ENCODE measurements at regions not wholly inside any gene's neighbourhood (a gene's known extent, or its start where the extent isn't known, plus 50 kb on each side); places are given as distances from the start of the nearest gene placed in this dataset.

- Histone ChIP-seq H3K36me3 (ENCODE audit: control insufficient read depth, insufficient read depth, low read length) (no peaks in the 10 kb centered on the region), H3K4me3 (ENCODE audit: low read depth in 2 of 2, low read length in 2 of 2) (no peak overlapping the region), H3K27ac (ENCODE audit: low read length) (no peak overlapping the region), H3K4me1 (ENCODE audit: control insufficient read depth, insufficient read depth, low read length) (0 out of 2 replicates have a peak, but pooled peaks cover 2% of the 10 kb centered on the region), H3K9me3 (ENCODE audit: control insufficient read depth, insufficient read depth, low read depth, low read length) (no peaks in the 10 kb centered on the region), H3K27me3 (ENCODE audit: control insufficient read depth, insufficient read depth, low read length) (no peaks in the 10 kb centered on the region)
- no TSS peak for BruUV-seq (replicated peaks)
- intact Hi-C loops (cut with micrococcal nuclease; ENCODE audit: unreplicated experiment): no loop called here
- POLR2A ChIA-PET: no interaction called here
- no peak for ATAC-seq
- in situ Hi-C loops (cut with HindIII; ENCODE audit: low pct_unique_long_range_greater_than_20kb, low sequenced_read_pairs): no loop called here
- CTCF ChIA-PET: interaction anchor here (0.8 kb wide), 1 partner anchor 9 kb away, joined by 3 read pairs; no protein-coding TSS in a partner anchor
- no peak for DNase-seq (ENCODE audit: low read depth, low spot score)
- no peak for TF ChIP-seq TCF7L2 (IDR thresholded peaks at IDR 0.05; ENCODE audit: low read depth, low read length)
- no peak for TF ChIP-seq POLR2AphosphoS5 (IDR thresholded peaks at IDR 0.05; ENCODE audit: low read depth, low read length)
- no peak for TF ChIP-seq SIN3A (IDR thresholded peaks at IDR 0.05; ENCODE audit: borderline replicate concordance, insufficient read depth, low read depth, low read length)
- no peak for TF ChIP-seq REST (IDR thresholded peaks at IDR 0.05; ENCODE audit: insufficient read depth in 1 of 2, low read depth in 2 of 2, low read length in 1 of 2)
- no peak for TF ChIP-seq CTCF (IDR thresholded peaks at IDR 0.05)
Measured at GRCh38 chr11:129686269-129686668, 129.4 kb upstream of the TMEM45B start.

- no peak for DNase-seq (ENCODE audit: low read depth, low spot score)
- ChIA-PET CTCF (no interaction called here), POLR2A (interaction anchor here (0.6 kb wide), 1 partner anchor 11 kb away, joined by 3 read pairs; no protein-coding TSS in a partner anchor)
- H3K27me3 ChIP-seq (ENCODE audit: control insufficient read depth, insufficient read depth, low read length): no peaks in the 10 kb centered on the region
- no peak overlapping the region for H3K27ac ChIP-seq (ENCODE audit: low read length)
- in situ Hi-C loops (cut with HindIII; ENCODE audit: low pct_unique_long_range_greater_than_20kb, low sequenced_read_pairs) (no loop called here), intact Hi-C loops (cut with micrococcal nuclease; ENCODE audit: unreplicated experiment) (no loop called here)
- TF ChIP-seq TCF7L2 (IDR thresholded peaks at IDR 0.05; ENCODE audit: low read depth, low read length) (no peak), REST (IDR thresholded peaks at IDR 0.05; ENCODE audit: insufficient read depth in 1 of 2, low read depth in 2 of 2, low read length in 1 of 2) (no peak), POLR2AphosphoS5 (IDR thresholded peaks at IDR 0.05; ENCODE audit: low read depth, low read length) (no peak), CTCF (IDR thresholded peaks at IDR 0.05) (no peak), SIN3A (IDR thresholded peaks at IDR 0.05; ENCODE audit: borderline replicate concordance, insufficient read depth, low read depth, low read length) (no peak)
- BruUV-seq (replicated peaks): no TSS peak
- H3K4me1 ChIP-seq (ENCODE audit: control insufficient read depth, insufficient read depth, low read length): peaks cover 6% of the 10 kb centered on the region; the same call in 1 of the 2 replicates
- no peaks in the 10 kb centered on the region for H3K9me3 ChIP-seq (ENCODE audit: control insufficient read depth, insufficient read depth, low read depth, low read length)
- H3K36me3 ChIP-seq (ENCODE audit: control insufficient read depth, insufficient read depth, low read length): no peaks in the 10 kb centered on the region
- no peak overlapping the region for H3K4me3 ChIP-seq (ENCODE audit: low read depth in 2 of 2, low read length in 2 of 2)
- ATAC-seq: no peak
Measured at GRCh38 chr11:129691142-129691541, 124.5 kb upstream of the TMEM45B start.
